Vagina (tissue), 2 donors: ENCODE measurements at regions not wholly inside any gene's neighbourhood (a gene's known extent, or its start where the extent isn't known, plus 50 kb on each side); places are given as distances from the start of the nearest gene placed in this dataset.

Experiments
- POLR2A ChIP-seq, 2 donors: fragments of 450-650 bp; IDR thresholded peaks; one replicate each; pipeline ENCODE4 v1.6.1; 2017; ENCODE audit warnings: antibody characterized with exemption in 2 of 2, mild to moderate bottlenecking in 2 of 2, moderate library complexity in 2 of 2
- TF ChIP-seq, protein P1 (sequence below), 3 experiments: fragments of 450-650 bp in 2 of 3; fragments of 200-600 bp in 1 of 3; sonication (generic) in 1 of 3; IDR thresholded peaks; one replicate each; pipeline ENCODE4 v1.5.1; 2017 to 2019; ENCODE audit warnings: antibody characterized with exemption in 3 of 3, mild to moderate bottlenecking in 2 of 3, moderate library complexity in 2 of 3

DNA sequence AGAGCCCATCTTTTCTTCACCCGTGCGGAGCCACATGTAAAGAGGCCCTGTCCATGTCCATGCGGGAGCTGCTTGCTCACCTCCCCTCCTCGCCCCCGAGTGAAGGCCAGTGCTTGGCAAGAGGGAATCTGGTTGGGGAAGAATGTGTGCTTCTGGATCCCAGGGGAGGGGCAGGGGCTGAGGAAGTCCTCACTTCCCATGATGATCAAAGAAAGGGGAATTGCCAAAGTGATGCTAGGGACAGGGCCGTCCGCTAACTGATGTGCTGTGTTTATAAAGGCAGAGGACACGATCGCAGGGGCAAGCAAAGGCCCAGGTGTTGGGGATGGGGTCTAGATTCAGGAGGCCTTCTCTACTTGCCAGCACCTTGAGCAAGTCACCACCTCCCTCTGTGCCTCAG, 137.4 kb upstream of the PRMT8 start:
- TF ChIP-seq, protein P1, sequence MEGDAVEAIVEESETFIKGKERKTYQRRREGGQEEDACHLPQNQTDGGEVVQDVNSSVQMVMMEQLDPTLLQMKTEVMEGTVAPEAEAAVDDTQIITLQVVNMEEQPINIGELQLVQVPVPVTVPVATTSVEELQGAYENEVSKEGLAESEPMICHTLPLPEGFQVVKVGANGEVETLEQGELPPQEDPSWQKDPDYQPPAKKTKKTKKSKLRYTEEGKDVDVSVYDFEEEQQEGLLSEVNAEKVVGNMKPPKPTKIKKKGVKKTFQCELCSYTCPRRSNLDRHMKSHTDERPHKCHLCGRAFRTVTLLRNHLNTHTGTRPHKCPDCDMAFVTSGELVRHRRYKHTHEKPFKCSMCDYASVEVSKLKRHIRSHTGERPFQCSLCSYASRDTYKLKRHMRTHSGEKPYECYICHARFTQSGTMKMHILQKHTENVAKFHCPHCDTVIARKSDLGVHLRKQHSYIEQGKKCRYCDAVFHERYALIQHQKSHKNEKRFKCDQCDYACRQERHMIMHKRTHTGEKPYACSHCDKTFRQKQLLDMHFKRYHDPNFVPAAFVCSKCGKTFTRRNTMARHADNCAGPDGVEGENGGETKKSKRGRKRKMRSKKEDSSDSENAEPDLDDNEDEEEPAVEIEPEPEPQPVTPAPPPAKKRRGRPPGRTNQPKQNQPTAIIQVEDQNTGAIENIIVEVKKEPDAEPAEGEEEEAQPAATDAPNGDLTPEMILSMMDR (IDR thresholded peaks at IDR 0.05), result no peak
- TF ChIP-seq POLR2A (IDR thresholded peaks at IDR 0.05), result no peak
